ENCODE measurements at regions not wholly inside any gene's neighbourhood (a gene's known extent, or its start where the extent isn't known, plus 50 kb on each side); places are given as distances from the start of the nearest gene placed in this dataset.

GRCh38 chr18:25962919-25963318 is 127.5 kb downstream of the SS18 start:
- DNase-seq (ENCODE audit: low read depth in 2 of 2): no peak

- DNase-seq (ENCODE audit: low read depth in 2 of 2): no peak
Observed at GRCh38 chr18:25962176-25962575, 128.2 kb downstream of the SS18 start.

GRCh38 chr18:25957017-25957416 is 133.4 kb downstream of the SS18 start:
- no peak for DNase-seq (ENCODE audit: low read depth in 2 of 2)

GRCh38 chr18:25953111-25953510 is 137.3 kb downstream of the SS18 start:
- DNase-seq (ENCODE audit: low read depth in 2 of 2): no peak

GRCh38 chr18:25950321-25950720 is 140.1 kb downstream of the SS18 start:
- no peak for DNase-seq (ENCODE audit: low read depth in 2 of 2)

- no peak for DNase-seq (ENCODE audit: low read depth in 2 of 2)
Observed at GRCh38 chr18:25946540-25946939, 143.9 kb downstream of the SS18 start.

- DNase-seq (ENCODE audit: low read depth in 2 of 2): no peak
Observed at GRCh38 chr18:25935356-25935755, 155.1 kb downstream of the SS18 start.

- no peak for DNase-seq (ENCODE audit: low read depth in 2 of 2)
Observed at GRCh38 chr18:25931126-25931525, 159.3 kb downstream of the SS18 start.

GRCh38 chr18:25929787-25930186 is 160.6 kb downstream of the SS18 start:
- no peak for DNase-seq (ENCODE audit: low read depth in 2 of 2)

GRCh38 chr18:25927830-25928229 is 162.6 kb downstream of the SS18 start:
- no peak for DNase-seq (ENCODE audit: low read depth in 2 of 2)

GRCh38 chr18:25923193-25923592 is 167.2 kb downstream of the SS18 start:
- no peak for DNase-seq (ENCODE audit: low read depth in 2 of 2)

- DNase-seq (ENCODE audit: low read depth in 2 of 2): peak in 1 of 2 donors; percentile 10
Observed at GRCh38 chr18:25921677-25922421, 168.6 kb downstream of the SS18 start.

GRCh38 chr18:25915907-25916306 is 174.5 kb downstream of the SS18 start:
- no peak for DNase-seq (ENCODE audit: low read depth in 2 of 2)

GRCh38 chr18:25898965-25899364 is 191.4 kb downstream of the SS18 start:
- DNase-seq (ENCODE audit: low read depth in 2 of 2): no peak

- DNase-seq (ENCODE audit: low read depth in 2 of 2): no peak
Observed at GRCh38 chr18:25896956-25897355, 193.5 kb downstream of the SS18 start.

GRCh38 chr18:25896178-25896780 is 194.1 kb downstream of the SS18 start:
- no peak for DNase-seq (ENCODE audit: low read depth in 2 of 2)

GRCh38 chr18:25895518-25895917 is 194.9 kb downstream of the SS18 start:
- no peak for DNase-seq (ENCODE audit: low read depth in 2 of 2)

GRCh38 chr18:25886283-25886682 is 204.1 kb downstream of the SS18 start:
- no peak for DNase-seq (ENCODE audit: low read depth in 2 of 2)

GRCh38 chr18:25883091-25883490 is 207.3 kb downstream of the SS18 start:
- no peak for DNase-seq (ENCODE audit: low read depth in 2 of 2)

- no peak for DNase-seq (ENCODE audit: low read depth in 2 of 2)
Observed at GRCh38 chr18:25881149-25881548, 209.3 kb downstream of the SS18 start.

- no peak for DNase-seq (ENCODE audit: low read depth in 2 of 2)
Observed at GRCh38 chr18:25880441-25880840, 210.0 kb downstream of the SS18 start.

- DNase-seq (ENCODE audit: low read depth in 2 of 2): no peak
Observed at GRCh38 chr18:25876330-25876948, 214.0 kb downstream of the SS18 start.

- DNase-seq (ENCODE audit: low read depth in 2 of 2): no peak
Observed at GRCh38 chr18:25875551-25876240, 214.7 kb downstream of the SS18 start.

Data from stimulated activated CD8-positive, alpha-beta memory T cell treated with anti-CD3 and anti-CD28 coated beads, Interleukin-15, amount 100 ng/mL, for 48 hours (primary cell).